ENCODE measurements at regions not wholly inside any gene's neighbourhood (a gene's known extent, or its start where the extent isn't known, plus 50 kb on each side); places are given as distances from the start of the nearest gene placed in this dataset.

DNA sequence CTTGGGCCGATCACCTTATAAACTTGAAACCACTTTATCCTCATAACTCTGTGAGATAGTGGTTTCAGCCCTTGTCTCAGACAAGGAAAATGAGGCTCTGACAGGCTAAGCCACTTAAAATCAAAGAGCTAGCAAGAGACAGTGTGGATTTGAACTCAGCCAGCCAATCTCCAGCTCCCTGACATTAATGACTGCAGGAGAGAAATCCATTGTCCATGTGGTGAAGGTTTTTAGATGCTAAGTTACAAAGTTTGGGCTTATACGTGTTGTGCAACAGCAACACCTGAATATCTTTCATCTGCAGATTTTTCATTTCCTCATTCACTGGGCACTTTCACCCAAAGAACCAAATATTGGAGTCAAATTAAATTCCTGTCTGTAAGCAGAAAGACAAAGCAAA lies 501.3 kb downstream of the GRIN2A start:
- TF ChIP-seq CTCF (IDR thresholded peaks at IDR 0.05; ENCODE audit: low read length), result no peak
- no peak for TF ChIP-seq EZH2 (IDR thresholded peaks at IDR 0.05; ENCODE audit: borderline replicate concordance, low read length)

Data from OCI-LY1 (cell line).